IMR-90 (cell line): ENCODE measurements at regions not wholly inside any gene's neighbourhood (a gene's known extent, or its start where the extent isn't known, plus 50 kb on each side); places are given as distances from the start of the nearest gene placed in this dataset.

Experiments
- CEBPB ChIP-seq: IDR thresholded peaks from 2 replicates; pipeline ENCODE4 v1.6.1; 2012; ENCODE audit warnings: low read depth, low read length, improper control_type of control experiment
- TF ChIP-seq, protein P1 (sequence below): conservative IDR thresholded peaks from 2 replicates; pipeline ENCODE4 v1.5.1; 2012; ENCODE audit warnings: mild to moderate bottlenecking, low read depth, low read length, improper control_type of control experiment
- TF ChIP-seq, protein P2 (sequence below): fragments of 150-350 bp; IDR thresholded peaks from 2 replicates; pipeline ENCODE4 v1.6.1; 2017; ENCODE audit warnings: mild to moderate bottlenecking, antibody characterized with exemption, low read length, low read depth

DNA sequence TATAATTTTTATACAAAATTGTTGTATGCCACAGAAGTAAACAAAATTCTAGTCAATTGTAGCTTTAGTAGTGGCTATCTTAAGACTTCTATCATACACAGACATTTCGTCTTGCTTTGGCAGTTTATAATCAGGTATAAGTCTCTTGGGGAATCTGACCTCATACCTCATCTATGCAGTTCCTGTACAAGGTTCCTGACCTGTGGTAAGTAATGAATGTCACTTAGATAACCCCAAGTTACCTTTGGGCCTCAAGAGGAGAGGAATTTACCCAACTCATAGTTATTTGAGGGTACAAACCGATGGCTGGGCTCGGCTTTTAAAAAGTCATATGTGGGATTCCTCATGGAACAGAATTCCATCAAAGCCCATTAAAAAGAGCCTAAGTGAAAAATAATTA lies 58.8 kb upstream of the UNC93A start:
- TF ChIP-seq, protein P1, sequence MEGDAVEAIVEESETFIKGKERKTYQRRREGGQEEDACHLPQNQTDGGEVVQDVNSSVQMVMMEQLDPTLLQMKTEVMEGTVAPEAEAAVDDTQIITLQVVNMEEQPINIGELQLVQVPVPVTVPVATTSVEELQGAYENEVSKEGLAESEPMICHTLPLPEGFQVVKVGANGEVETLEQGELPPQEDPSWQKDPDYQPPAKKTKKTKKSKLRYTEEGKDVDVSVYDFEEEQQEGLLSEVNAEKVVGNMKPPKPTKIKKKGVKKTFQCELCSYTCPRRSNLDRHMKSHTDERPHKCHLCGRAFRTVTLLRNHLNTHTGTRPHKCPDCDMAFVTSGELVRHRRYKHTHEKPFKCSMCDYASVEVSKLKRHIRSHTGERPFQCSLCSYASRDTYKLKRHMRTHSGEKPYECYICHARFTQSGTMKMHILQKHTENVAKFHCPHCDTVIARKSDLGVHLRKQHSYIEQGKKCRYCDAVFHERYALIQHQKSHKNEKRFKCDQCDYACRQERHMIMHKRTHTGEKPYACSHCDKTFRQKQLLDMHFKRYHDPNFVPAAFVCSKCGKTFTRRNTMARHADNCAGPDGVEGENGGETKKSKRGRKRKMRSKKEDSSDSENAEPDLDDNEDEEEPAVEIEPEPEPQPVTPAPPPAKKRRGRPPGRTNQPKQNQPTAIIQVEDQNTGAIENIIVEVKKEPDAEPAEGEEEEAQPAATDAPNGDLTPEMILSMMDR = no peak
- TF ChIP-seq, protein P2, sequence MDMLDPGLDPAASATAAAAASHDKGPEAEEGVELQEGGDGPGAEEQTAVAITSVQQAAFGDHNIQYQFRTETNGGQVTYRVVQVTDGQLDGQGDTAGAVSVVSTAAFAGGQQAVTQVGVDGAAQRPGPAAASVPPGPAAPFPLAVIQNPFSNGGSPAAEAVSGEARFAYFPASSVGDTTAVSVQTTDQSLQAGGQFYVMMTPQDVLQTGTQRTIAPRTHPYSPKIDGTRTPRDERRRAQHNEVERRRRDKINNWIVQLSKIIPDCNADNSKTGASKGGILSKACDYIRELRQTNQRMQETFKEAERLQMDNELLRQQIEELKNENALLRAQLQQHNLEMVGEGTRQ = no peak
- TF ChIP-seq CEBPB = no peak
